ENCODE measurements at regions not wholly inside any gene's neighbourhood (a gene's known extent, or its start where the extent isn't known, plus 50 kb on each side); places are given as distances from the start of the nearest gene placed in this dataset.

DNA sequence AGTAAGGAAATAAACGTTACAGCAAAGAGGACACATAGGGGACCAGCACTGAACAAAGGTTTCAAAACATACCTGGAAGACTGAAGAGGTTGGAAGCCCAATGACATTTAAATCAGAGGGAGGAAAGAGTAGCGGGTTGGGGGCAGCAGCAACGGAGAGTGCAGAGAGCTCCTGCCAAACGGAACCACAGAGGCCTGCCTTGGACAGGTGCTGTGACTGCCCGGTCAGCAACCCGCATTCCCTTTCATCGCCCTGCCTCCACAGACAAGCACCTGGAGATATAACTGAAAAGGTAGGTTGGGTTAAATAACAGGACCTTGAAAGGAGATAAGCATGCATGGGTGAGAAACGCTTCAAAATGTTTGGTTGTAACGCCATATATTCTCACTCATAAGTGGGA is 92.8 kb upstream of the SLC38A4 start:
- Histone ChIP-seq H3T11ph (ENCODE audit: low read length) (no peak overlapping the region), H3K56ac (ENCODE audit: insufficient read length, low read depth, low read length) (no peak overlapping the region), H4K5ac (ENCODE audit: insufficient read length, low read depth, low read length) (no peak overlapping the region), H3K4me1 (ENCODE audit: insufficient read depth, low read length) (no peaks in the 10 kb centered on the region), H3K18ac (ENCODE audit: insufficient read length, low read depth, low read length) (no peak overlapping the region), H2BK12ac (ENCODE audit: insufficient read length, low read depth, low read length) (no peak overlapping the region), H3K14ac (ENCODE audit: insufficient read depth, low read length) (no peak overlapping the region), H3K9ac (ENCODE audit: extremely low read depth, insufficient read length, low read length) (no peak overlapping the region), H3K9me3 (ENCODE audit: control insufficient read depth, low read depth, low read length) (no peaks in the 10 kb centered on the region), H3K23ac (ENCODE audit: insufficient read length, low read depth, low read length) (no peak overlapping the region), H3K79me2 (ENCODE audit: insufficient read depth, low read length) (no peaks in the 10 kb centered on the region), H2AFZ (ENCODE audit: low read length) (no peak overlapping the region), H3K27ac (ENCODE audit: insufficient read length, low read depth, low read length) (no peak overlapping the region), H4K20me1 (ENCODE audit: control insufficient read depth, insufficient read depth, insufficient read length) (no peaks in the 10 kb centered on the region), H3K79me1 (ENCODE audit: insufficient read depth, low read depth, low read length, poor library complexity, severe bottlenecking) (no peaks in the 10 kb centered on the region), H3K4ac (ENCODE audit: low read depth, low read length) (no peak overlapping the region), H3K23me2 (ENCODE audit: insufficient read length, low read depth, low read length, poor library complexity, severe bottlenecking) (no peaks in the 10 kb centered on the region), H3K27me3 (ENCODE audit: insufficient read depth, low read length) (no peaks in the 10 kb centered on the region), H2AK5ac (ENCODE audit: insufficient read length, low read length) (no peak overlapping the region), H4K91ac (ENCODE audit: insufficient read length, low read depth, low read length) (no peak overlapping the region), H4K8ac (replicated peaks; ENCODE audit: insufficient read length, low read depth, low read length) (no peak overlapping the region), H2BK120ac (ENCODE audit: low read depth, low read length, poor library complexity, severe bottlenecking) (no peak overlapping the region), H2BK5ac (ENCODE audit: insufficient read length, low read length) (no peak overlapping the region), H3K4me2 (ENCODE audit: insufficient read depth, insufficient read length, low read length) (no peak overlapping the region), H2BK20ac (ENCODE audit: low read depth, low read length, poor library complexity, severe bottlenecking) (no peak overlapping the region), H2BK15ac (ENCODE audit: low read depth, low read length) (no peak overlapping the region)
- H3K27me3 Mint-ChIP-seq (ENCODE audit: low read depth), result no peaks in the 10 kb centered on the region; the same call in 1 of the 2 replicates
- H3K4me1 Mint-ChIP-seq, result no peaks in the 10 kb centered on the region
- H3K4me3 Mint-ChIP-seq, result no peak overlapping the region
- no peak overlapping the region; a peak in 1 of 7 replicates for H3K27ac Mint-ChIP-seq
- DNase-seq, result no peak
- no peaks in the 10 kb centered on the region; a peak in 1 of 7 replicates for H3K36me3 Mint-ChIP-seq (ENCODE audit: insufficient read depth in 1 of 3, low read depth in 3 of 3)
- no CpG with 5 or more reads among the region's 9 CpGs for WGBS (ENCODE audit: extremely low coverage, insufficient read length, low lambda C conversion rate)
- no peaks in the 10 kb centered on the region for H3K9me3 Mint-ChIP-seq
- TF ChIP-seq, protein P1, sequence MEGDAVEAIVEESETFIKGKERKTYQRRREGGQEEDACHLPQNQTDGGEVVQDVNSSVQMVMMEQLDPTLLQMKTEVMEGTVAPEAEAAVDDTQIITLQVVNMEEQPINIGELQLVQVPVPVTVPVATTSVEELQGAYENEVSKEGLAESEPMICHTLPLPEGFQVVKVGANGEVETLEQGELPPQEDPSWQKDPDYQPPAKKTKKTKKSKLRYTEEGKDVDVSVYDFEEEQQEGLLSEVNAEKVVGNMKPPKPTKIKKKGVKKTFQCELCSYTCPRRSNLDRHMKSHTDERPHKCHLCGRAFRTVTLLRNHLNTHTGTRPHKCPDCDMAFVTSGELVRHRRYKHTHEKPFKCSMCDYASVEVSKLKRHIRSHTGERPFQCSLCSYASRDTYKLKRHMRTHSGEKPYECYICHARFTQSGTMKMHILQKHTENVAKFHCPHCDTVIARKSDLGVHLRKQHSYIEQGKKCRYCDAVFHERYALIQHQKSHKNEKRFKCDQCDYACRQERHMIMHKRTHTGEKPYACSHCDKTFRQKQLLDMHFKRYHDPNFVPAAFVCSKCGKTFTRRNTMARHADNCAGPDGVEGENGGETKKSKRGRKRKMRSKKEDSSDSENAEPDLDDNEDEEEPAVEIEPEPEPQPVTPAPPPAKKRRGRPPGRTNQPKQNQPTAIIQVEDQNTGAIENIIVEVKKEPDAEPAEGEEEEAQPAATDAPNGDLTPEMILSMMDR (conservative IDR thresholded peaks at IDR 0.05), result no peak

Data from H9 (cell line).